DOHH2 (cell line): ENCODE measurements at regions not wholly inside any gene's neighbourhood (a gene's known extent, or its start where the extent isn't known, plus 50 kb on each side); places are given as distances from the start of the nearest gene placed in this dataset.

Experiments used
- H3F3A ChIP-seq: fragments of 200-600 bp; sonication (generic), shearing (Covaris generic); 2 replicates; pipeline ENCODE4 v1.6.0; 2016; ENCODE audit warnings: antibody characterized with exemption, mild to moderate bottlenecking; ENCODE audit not compliant: control insufficient read depth, insufficient read depth
- H3K27ac ChIP-seq: fragments of 200-600 bp; sonication (generic); 2 replicates; pipeline ENCODE4 v1.5.1; 2014; ENCODE audit warnings: low read depth, mild to moderate bottlenecking, low read length, moderate library complexity
- H3K27me3 ChIP-seq: fragments of 200-600 bp; sonication (generic); 2 replicates; pipeline ENCODE4 v1.6.1; 2014; ENCODE audit warnings: mild to moderate bottlenecking, low read length, mixed read lengths; ENCODE audit not compliant: control insufficient read depth
- H3K36me3 ChIP-seq: fragments of 200-600 bp; sonication (generic); 2 replicates; pipeline ENCODE4 v1.6.1; 2014; ENCODE audit warnings: mild to moderate bottlenecking, low read length, moderate library complexity, mixed read lengths; ENCODE audit not compliant: control insufficient read depth
- H3K4me1 ChIP-seq: fragments of 200-600 bp; sonication (generic); 2 replicates; pipeline ENCODE4 v1.6.1; 2014; ENCODE audit warnings: mild to moderate bottlenecking, low read length, mixed read lengths; ENCODE audit not compliant: control insufficient read depth
- H3K4me2 ChIP-seq: fragments of 200-600 bp; sonication (generic); 2 replicates; pipeline ENCODE4 v1.6.0; 2014; ENCODE audit warnings: mild to moderate bottlenecking, low read length, moderate library complexity
- H3K4me3 ChIP-seq: fragments of 200-600 bp; sonication (generic); 2 replicates; pipeline ENCODE4 v1.5.1; 2014; ENCODE audit warnings: mild to moderate bottlenecking, low read length, mixed read lengths
- H3K79me2 ChIP-seq: fragments of 200-600 bp; sonication (generic); 2 replicates; pipeline ENCODE4 v1.6.1; 2014; ENCODE audit warnings: mild to moderate bottlenecking, low read length, mixed read lengths; ENCODE audit not compliant: control insufficient read depth
- H3K9me2 ChIP-seq: fragments of 200-600 bp; sonication (generic); replicated peaks from 2 replicates; pipeline ENCODE4 v1.6.1; 2014; ENCODE audit warnings: mild to moderate bottlenecking, low read length, mixed read lengths; ENCODE audit not compliant: control insufficient read depth
- H3K9me3 ChIP-seq: fragments of 200-600 bp; sonication (generic); 2 replicates; pipeline ENCODE4 v1.6.1; 2014; ENCODE audit warnings: antibody characterized with exemption, low read length, mixed read lengths; ENCODE audit not compliant: control insufficient read depth, insufficient read depth
- H4K20me1 ChIP-seq: fragments of 200-600 bp; sonication (generic); 2 replicates; pipeline ENCODE4 v1.6.0; 2014; ENCODE audit warnings: low read depth, mild to moderate bottlenecking, antibody characterized with exemption, low read length, moderate library complexity; ENCODE audit not compliant: control insufficient read depth, insufficient read depth
- EZH2phosphoT487 ChIP-seq: fragments of 200-600 bp; sonication (generic); IDR thresholded peaks from 2 replicates; pipeline ENCODE4 v1.6.1; 2017; ENCODE audit warnings: borderline replicate concordance, mild to moderate bottlenecking, antibody characterized with exemption, low read length, moderate library complexity, mixed read lengths
- TF ChIP-seq, protein P1 (sequence below): fragments of 200-600 bp; sonication (generic); IDR thresholded peaks from one replicate; pipeline ENCODE4 v1.5.1; 2014; ENCODE audit warnings: antibody characterized with exemption, mild to moderate bottlenecking, low read depth, low read length; ENCODE audit not compliant: poor library complexity, severe bottlenecking

DNA sequence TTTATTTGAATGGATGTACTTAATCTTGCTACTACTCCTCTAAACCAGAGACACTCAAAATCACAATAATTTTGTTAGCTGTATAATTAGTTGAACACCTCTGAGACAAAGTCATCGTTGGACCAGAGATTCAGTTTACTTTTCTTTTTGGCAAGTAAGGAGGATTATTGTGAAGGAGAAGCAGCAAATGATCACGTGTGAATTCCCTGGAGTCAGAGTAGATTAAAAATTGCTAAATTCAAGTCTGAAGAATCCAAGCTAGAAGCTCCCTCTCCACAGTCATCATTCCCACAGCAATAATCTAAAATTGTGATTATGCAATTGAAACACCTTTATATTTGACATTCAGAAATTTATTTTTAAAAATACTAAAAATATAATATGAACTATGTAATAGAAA, 484.4 kb downstream of the CMPK2 start:
- Histone ChIP-seq H4K20me1 (no peaks in the 10 kb centered on the region), H3K9me2 (no peaks in the 10 kb centered on the region), H3K27me3 (no peaks in the 10 kb centered on the region), H3K4me3 (no peak overlapping the region), H3K4me1 (no peaks in the 10 kb centered on the region), H3K9me3 (no peaks in the 10 kb centered on the region), H3K4me2 (no peak overlapping the region), H3K27ac (no peak overlapping the region), H3K36me3 (no peaks in the 10 kb centered on the region), H3K79me2 (no peaks in the 10 kb centered on the region), H3F3A (no peaks in the 10 kb centered on the region)
- TF ChIP-seq, protein P1, sequence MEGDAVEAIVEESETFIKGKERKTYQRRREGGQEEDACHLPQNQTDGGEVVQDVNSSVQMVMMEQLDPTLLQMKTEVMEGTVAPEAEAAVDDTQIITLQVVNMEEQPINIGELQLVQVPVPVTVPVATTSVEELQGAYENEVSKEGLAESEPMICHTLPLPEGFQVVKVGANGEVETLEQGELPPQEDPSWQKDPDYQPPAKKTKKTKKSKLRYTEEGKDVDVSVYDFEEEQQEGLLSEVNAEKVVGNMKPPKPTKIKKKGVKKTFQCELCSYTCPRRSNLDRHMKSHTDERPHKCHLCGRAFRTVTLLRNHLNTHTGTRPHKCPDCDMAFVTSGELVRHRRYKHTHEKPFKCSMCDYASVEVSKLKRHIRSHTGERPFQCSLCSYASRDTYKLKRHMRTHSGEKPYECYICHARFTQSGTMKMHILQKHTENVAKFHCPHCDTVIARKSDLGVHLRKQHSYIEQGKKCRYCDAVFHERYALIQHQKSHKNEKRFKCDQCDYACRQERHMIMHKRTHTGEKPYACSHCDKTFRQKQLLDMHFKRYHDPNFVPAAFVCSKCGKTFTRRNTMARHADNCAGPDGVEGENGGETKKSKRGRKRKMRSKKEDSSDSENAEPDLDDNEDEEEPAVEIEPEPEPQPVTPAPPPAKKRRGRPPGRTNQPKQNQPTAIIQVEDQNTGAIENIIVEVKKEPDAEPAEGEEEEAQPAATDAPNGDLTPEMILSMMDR = no peak
- TF ChIP-seq EZH2phosphoT487 = no peak

DNA sequence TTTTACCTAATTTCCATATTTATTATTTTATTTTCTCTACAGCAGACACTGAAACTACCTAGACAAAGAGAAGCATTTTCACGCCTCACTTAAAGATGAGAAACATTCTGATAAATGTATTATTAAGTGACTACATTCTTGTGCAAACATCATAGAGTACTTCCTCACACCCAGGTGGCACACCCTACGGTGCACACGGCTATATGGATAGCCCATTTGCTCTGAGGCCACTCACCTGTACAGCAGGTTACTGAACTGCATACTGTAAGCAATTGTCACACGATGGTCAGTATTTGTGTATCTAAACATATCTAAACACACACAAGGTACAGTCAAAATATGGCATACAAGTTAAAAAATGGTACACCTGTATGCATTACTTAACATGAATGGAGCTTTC, 481.4 kb downstream of the CMPK2 start:
- H3K4me1 ChIP-seq = no peaks in the 10 kb centered on the region
- no peaks in the 10 kb centered on the region for H3K9me3 ChIP-seq
- H3K4me3 ChIP-seq = no peak overlapping the region
- H3K27me3 ChIP-seq = no peaks in the 10 kb centered on the region
- H3K79me2 ChIP-seq = no peaks in the 10 kb centered on the region
- no peaks in the 10 kb centered on the region for H4K20me1 ChIP-seq
- no peak overlapping the region for H3K4me2 ChIP-seq
- H3K9me2 ChIP-seq = no peaks in the 10 kb centered on the region
- no peaks in the 10 kb centered on the region for H3K36me3 ChIP-seq
- no peaks in the 10 kb centered on the region for H3F3A ChIP-seq
- TF ChIP-seq, protein P1 = no peak
- no peak for TF ChIP-seq EZH2phosphoT487
- no peak overlapping the region for H3K27ac ChIP-seq

DNA sequence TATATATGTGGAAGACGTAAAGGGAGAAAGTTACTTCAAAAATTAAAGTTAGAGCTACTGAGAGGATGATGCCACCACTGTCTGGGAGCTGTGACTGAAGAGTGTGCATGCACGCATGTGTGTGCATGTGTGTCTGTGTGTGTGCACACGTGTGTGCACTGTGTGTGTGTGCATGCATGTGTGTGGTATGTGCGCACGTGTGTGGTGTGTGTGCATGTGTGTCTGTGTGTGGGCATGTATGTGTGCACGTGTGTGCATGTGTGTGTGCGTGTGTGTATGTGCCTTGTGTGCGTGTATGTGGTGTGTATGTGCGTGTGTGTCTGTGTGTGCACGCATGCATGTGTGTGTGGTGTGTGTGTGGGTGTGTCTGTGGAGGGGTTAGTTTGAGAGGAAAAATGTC, 473.4 kb downstream of the CMPK2 start:
- Histone ChIP-seq H3K27me3 (no peaks in the 10 kb centered on the region), H3K9me3 (peaks cover 3% of the 10 kb centered on the region)

More for the DNA sequence above, 473.4 kb downstream of the CMPK2 start:
- Histone ChIP-seq H3K4me2 (no peak overlapping the region), H3K27ac (no peak overlapping the region), H3K36me3 (no peaks in the 10 kb centered on the region), H4K20me1 (no peaks in the 10 kb centered on the region), H3F3A (no peaks in the 10 kb centered on the region), H3K79me2 (no peaks in the 10 kb centered on the region), H3K9me2 (no peaks in the 10 kb centered on the region), H3K4me1 (no peaks in the 10 kb centered on the region), H3K4me3 (no peak overlapping the region)
- no peak for TF ChIP-seq EZH2phosphoT487
- TF ChIP-seq, protein P1 = no peak
